Suprapubic skin (tissue), 4 donors: ENCODE measurements at regions not wholly inside any gene's neighbourhood (a gene's known extent, or its start where the extent isn't known, plus 50 kb on each side); places are given as distances from the start of the nearest gene placed in this dataset.
"Not testable (repeated sequence)": the region's sequence is repeated elsewhere in the genome, so short reads cannot be mapped to it uniquely, and the experiment has no call there.

Experiments used
- DNase-seq, 2 donors: peaks; one replicate each; pipeline ENCODE4 v3.0.0-alpha.2; 2019; ENCODE audit warnings: low spot score in 2 of 2
- H3K27ac ChIP-seq: fragments of 200-600 bp; sonication (generic); one replicate; pipeline ENCODE4 v1.5.1; 2019
- H3K27me3 ChIP-seq: fragments of 200-600 bp; sonication (generic); one replicate; pipeline ENCODE4 v1.5.1; 2019
- H3K36me3 ChIP-seq: fragments of 200-600 bp; sonication (generic); one replicate; pipeline ENCODE4 v1.5.1; 2019
- H3K4me1 ChIP-seq: fragments of 200-600 bp; sonication (generic); one replicate; pipeline ENCODE4 v1.5.1; 2019
- H3K4me3 ChIP-seq: fragments of 200-600 bp; sonication (generic); one replicate; pipeline ENCODE4 v1.5.1; 2019; ENCODE audit warnings: mild to moderate bottlenecking
- H3K9me3 ChIP-seq: fragments of 200-600 bp; sonication (generic); one replicate; pipeline ENCODE4 v1.5.1; 2019
- CTCF ChIP-seq, 2 donors: fragments of 200-600 bp in 1 of 2; fragments of 450-650 bp in 1 of 2; sonication (generic) in 1 of 2; IDR thresholded peaks; one replicate each; pipeline ENCODE4 v1.5.1; 2016 to 2019; ENCODE audit warnings: antibody characterized with exemption in 2 of 2, mild to moderate bottlenecking in 1 of 2, moderate library complexity in 1 of 2
- EP300 ChIP-seq: sonication (generic); formaldehyde crosslinking; IDR thresholded peaks from one replicate; pipeline ENCODE4 v1.6.1; 2017; ENCODE audit warnings: antibody characterized with exemption
- POLR2A ChIP-seq, 2 donors: fragments of 450-650 bp; IDR thresholded peaks; one replicate each; pipeline ENCODE4 v1.6.1; 2017; ENCODE audit warnings: antibody characterized with exemption in 2 of 2, mild to moderate bottlenecking in 2 of 2, moderate library complexity in 2 of 2
- POLR2AphosphoS5 ChIP-seq, 3 donors: sonication (generic); formaldehyde crosslinking; IDR thresholded peaks; one replicate each; pipeline ENCODE4 v1.6.1; 2017; ENCODE audit warnings: antibody characterized with exemption in 3 of 3
- WGBS: methylation state at CpG from one replicate; pipeline ENCODE4 v1.1.5; 2018; 5-methylcytosine and 5-hydroxymethylcytosine counted together

GRCh38 chr12:89225401-89225800 is 126.9 kb downstream of the DUSP6 start:
- Histone ChIP-seq H3K4me1 (peaks cover 36% of the 10 kb centered on the region), H3K27me3 (no peaks in the 10 kb centered on the region), H3K27ac (peak overlapping the region; percentile 79), H3K9me3 (no peaks in the 10 kb centered on the region), H3K36me3 (no peaks in the 10 kb centered on the region), H3K4me3 (no peak overlapping the region)
- TF ChIP-seq EP300 (no peak), POLR2AphosphoS5 (IDR thresholded peaks at IDR 0.05) (no peak), CTCF (IDR thresholded peaks at IDR 0.05) (no peak), POLR2A (IDR thresholded peaks at IDR 0.05) (no peak)
- 41% methylated on average over 5 of the region's 5 CpGs for WGBS
- no peak for DNase-seq

GRCh38 chr12:89222580-89222979 is 129.7 kb downstream of the DUSP6 start:
- not testable (repeated sequence) for H3K9me3 ChIP-seq, DNase-seq, H3K27ac ChIP-seq, H3K36me3 ChIP-seq, H3K4me3 ChIP-seq, H3K27me3 ChIP-seq
- WGBS = 66% methylated on average over 3 of the region's 3 CpGs
- peaks cover 33% of the 10 kb centered on the region for H3K4me1 ChIP-seq

- Histone ChIP-seq H3K4me3 (no peak overlapping the region), H3K27me3 (no peaks in the 10 kb centered on the region), H3K9me3 (no peaks in the 10 kb centered on the region), H3K36me3 (no peaks in the 10 kb centered on the region), H3K4me1 (peaks cover 19% of the 10 kb centered on the region), H3K27ac (no peak overlapping the region)
- no peak for DNase-seq
- 64% methylated on average over 2 of the region's 2 CpGs for WGBS
- TF ChIP-seq POLR2AphosphoS5 (IDR thresholded peaks at IDR 0.05) (no peak), EP300 (no peak), POLR2A (IDR thresholded peaks at IDR 0.05) (no peak), CTCF (IDR thresholded peaks at IDR 0.05) (no peak)
Measured at GRCh38 chr12:89217472-89217871, 134.8 kb downstream of the DUSP6 start.

DNA sequence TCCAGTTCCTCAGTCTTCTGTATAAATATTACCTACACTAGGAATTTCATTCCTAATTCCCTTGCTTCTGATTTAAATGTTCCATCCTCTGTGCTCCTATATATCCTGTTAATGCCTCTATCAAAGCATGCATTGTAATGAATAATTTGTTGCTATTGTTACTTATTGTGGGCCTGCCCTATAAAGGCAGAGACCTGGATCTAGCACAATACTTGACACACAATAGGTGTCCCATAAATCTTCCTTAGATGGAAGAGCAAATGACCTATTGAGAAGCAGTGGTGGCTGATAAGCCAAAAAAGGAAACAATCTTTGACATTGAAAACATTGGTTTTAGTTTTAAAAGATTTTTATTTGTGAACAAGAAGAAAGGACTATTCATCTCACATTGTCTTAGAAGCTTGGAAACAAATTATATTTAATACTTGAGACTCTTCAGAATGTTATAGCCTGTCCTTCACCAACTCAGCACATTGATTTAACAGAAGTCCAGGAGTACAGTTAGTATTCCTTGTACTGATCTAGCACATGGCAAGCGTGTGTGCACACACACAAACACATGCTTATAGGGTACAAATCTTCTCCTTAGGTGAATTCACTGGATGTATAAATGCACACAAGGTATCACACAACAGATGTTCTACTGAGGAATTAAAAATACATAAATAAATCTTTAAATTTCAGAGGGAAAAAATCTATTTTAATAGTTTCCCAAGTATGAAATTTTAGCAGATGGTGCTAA is 135.9 kb downstream of the DUSP6 start:
- H3K9me3 ChIP-seq = no peaks in the 10 kb centered on the region
- H3K27ac ChIP-seq = no peak overlapping the region
- no peak for TF ChIP-seq POLR2A (IDR thresholded peaks at IDR 0.05)
- no peak for TF ChIP-seq POLR2AphosphoS5 (IDR thresholded peaks at IDR 0.05)
- TF ChIP-seq CTCF (IDR thresholded peaks at IDR 0.05) = no peak
- no peak for TF ChIP-seq EP300
- no peak for DNase-seq
- H3K27me3 ChIP-seq = no peaks in the 10 kb centered on the region
- no peak overlapping the region for H3K4me3 ChIP-seq
- no peaks in the 10 kb centered on the region for H3K36me3 ChIP-seq
- H3K4me1 ChIP-seq = peaks cover 30% of the 10 kb centered on the region
- 100% methylated on average over 1 of the region's 1 CpG for WGBS

DNA sequence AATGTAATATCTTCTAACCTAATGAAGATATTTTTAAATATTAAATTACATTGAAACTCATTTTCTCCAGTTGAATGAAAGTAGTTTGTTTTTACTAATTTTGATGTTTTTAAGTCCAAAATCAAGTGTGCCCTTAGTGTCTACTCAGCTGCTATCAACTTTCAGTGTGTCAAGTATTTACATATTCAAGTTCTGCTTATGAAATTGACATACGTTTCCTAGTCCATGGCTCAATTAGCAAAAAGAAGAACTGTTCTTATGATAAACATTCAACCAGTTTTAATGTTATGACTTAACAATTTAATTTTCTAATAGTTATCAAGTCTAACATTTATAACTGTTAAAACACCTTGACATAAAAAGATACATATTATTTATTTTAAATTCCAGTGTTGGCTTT is 137.1 kb downstream of the DUSP6 start:
- H3K9me3 ChIP-seq = no peaks in the 10 kb centered on the region
- 70% methylated on average over 1 of the region's 1 CpG for WGBS
- H3K4me1 ChIP-seq = peaks cover 31% of the 10 kb centered on the region
- no peak for DNase-seq
- TF ChIP-seq EP300 (no peak), POLR2AphosphoS5 (IDR thresholded peaks at IDR 0.05) (no peak), POLR2A (IDR thresholded peaks at IDR 0.05) (no peak), CTCF (IDR thresholded peaks at IDR 0.05) (no peak)
- H3K36me3 ChIP-seq = no peaks in the 10 kb centered on the region
- H3K4me3 ChIP-seq = no peak overlapping the region
- H3K27me3 ChIP-seq = no peaks in the 10 kb centered on the region
- no peak overlapping the region for H3K27ac ChIP-seq

DNA sequence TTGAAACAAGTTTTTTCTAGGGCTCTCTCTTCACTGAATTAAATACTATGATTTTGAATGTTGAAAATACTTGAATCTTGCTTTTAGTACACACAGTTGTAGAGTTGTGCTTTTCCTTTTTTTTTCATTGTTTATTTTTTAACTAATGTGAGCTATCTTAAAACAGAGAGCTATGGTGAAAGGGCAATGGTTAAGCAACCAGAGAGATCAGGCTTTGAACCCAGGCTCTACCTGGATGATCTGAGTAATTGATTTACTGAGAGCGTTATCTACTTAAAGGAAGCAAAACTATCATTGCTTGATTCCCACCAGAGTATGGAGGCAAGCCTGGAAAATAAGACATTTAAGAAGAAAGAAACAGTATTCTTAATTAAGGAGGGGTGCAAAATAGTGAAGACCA is 138.6 kb downstream of the DUSP6 start:
- peaks cover 31% of the 10 kb centered on the region for H3K4me1 ChIP-seq
- 98% methylated on average over 1 of the region's 1 CpG for WGBS
- H3K4me3 ChIP-seq = no peak overlapping the region
- H3K9me3 ChIP-seq = no peaks in the 10 kb centered on the region
- no peak overlapping the region for H3K27ac ChIP-seq
- no peak for DNase-seq
- no peaks in the 10 kb centered on the region for H3K36me3 ChIP-seq
- TF ChIP-seq CTCF (IDR thresholded peaks at IDR 0.05) = no peak
- no peak for TF ChIP-seq POLR2A (IDR thresholded peaks at IDR 0.05)
- TF ChIP-seq EP300 = no peak
- TF ChIP-seq POLR2AphosphoS5 (IDR thresholded peaks at IDR 0.05) = no peak
- H3K27me3 ChIP-seq = no peaks in the 10 kb centered on the region
